HG03442 (cell line): ENCODE measurements at regions not wholly inside any gene's neighbourhood (a gene's known extent, or its start where the extent isn't known, plus 50 kb on each side); places are given as distances from the start of the nearest gene placed in this dataset.
"Not testable (repeated sequence)": the region's sequence is repeated elsewhere in the genome, so short reads cannot be mapped to it uniquely, and the experiment has no call there.

Experiments
- ATAC-seq: cut with Tn5 transposase; IDR thresholded peaks from one replicate; pipeline ENCODE4 v1.9.1; 2021; ENCODE audit warnings: mild to moderate bottlenecking, moderate library complexity; ENCODE audit not compliant: unreplicated experiment

DNA sequence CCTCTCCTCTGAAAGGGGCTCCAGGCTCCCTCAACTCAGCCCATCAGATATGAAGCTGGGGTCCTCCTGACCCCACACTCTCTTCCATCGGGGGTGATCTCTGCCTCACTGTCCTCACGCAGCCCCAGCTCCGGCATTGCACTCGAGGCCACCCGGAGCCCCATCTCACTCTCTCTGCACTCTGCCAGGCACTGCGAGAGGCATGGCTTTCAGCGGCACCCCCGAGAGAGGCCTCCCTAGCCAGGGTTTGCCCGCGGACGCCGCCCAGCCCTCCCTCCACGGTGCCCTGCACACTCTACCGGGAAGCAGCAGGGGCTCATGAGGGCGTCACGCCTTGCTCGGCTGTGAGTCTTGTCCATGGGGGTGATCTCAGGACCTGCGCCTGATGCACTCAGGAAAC is 436.2 kb downstream of the BRD1 start:
- no peak for ATAC-seq

- ATAC-seq, result no peak
These were observed 436.7 kb downstream of the BRD1 start for GRCh38 chr22:49390954-49391353.

DNA sequence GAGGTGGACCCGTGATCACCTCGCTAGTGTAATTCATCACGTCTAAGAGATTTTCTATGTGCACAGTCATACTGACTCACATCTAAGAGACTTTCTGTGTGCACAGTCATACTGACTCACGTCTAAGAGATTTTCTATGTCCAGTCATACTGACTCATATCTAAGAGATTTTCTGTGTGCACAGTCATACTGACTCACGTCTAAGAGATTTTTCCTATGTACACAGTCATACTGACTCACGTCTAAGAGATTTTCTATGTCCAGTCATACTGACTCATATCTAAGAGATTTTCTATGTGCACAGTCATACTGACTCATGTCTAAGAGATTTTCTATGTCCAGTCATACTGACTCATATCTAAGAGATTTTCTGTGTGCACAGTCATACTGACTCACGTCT is 443.8 kb downstream of the BRD1 start:
- ATAC-seq, result not testable (repeated sequence)

GRCh38 chr22:49382451-49382735 is 445.3 kb downstream of the BRD1 start:
- no peak for ATAC-seq

- no peak for ATAC-seq
These were observed 445.9 kb downstream of the BRD1 start for GRCh38 chr22:49381595-49382450.

DNA sequence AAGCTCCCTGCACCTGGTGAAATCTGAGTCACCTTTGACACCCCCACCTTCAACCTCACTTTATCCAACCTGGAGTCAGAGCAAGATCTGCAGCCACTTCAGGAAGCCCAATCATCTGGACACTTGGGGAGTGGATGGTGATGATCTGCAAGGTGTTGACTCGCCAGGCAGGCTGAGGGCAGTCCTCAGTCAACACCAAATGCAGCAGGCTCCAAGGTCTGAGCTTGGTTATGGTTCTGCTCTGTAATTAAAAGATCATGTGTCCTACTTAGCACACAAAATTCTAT is 446.9 kb downstream of the BRD1 start:
- ATAC-seq, result no peak

- ATAC-seq, result no peak
These were observed 447.4 kb downstream of the BRD1 start for GRCh38 chr22:49380095-49380827.

DNA sequence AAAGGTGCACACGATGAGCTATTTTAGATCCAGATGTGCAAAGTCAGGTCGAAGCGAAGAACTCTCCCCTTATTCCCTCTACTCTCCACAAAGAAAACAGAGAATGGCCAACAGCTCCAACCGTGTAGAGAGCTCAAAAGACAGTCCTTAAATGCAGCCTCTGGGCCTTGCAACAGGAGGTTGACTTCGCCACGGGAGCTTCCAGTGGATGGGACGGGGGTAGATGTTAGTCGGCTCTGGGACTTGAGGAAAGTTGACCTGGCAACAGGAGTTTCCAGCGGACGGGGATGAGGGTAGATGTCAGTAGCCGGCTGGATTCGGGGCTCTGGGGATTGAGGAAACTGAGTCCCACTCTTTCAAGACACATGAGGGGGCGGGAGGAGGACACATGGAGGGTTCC is 450.4 kb downstream of the BRD1 start:
- no peak for ATAC-seq

GRCh38 chr22:49373801-49374226 is 453.9 kb downstream of the BRD1 start:
- ATAC-seq, result no peak

DNA sequence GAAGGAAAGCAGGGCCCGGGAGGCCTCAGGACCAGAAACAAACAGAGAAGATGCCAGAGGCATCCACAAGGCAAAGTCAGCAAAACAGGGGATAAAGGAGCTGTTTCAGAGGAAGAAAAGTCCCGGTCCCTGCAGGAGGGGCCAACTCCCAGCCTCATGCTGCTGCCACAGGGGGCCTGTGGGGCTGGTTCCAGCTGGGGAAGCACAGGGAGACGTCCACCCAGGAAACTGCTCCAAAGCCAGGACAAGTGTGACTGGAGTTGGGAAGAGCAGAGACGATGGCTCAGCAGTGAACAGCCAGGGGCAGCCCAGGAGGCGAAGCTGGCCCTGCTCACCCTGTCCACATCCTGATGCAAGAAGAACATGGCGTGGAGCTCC is 454.4 kb downstream of the BRD1 start:
- no peak for ATAC-seq

- ATAC-seq, result no peak
These were observed 455.0 kb downstream of the BRD1 start for GRCh38 chr22:49372530-49373288.

DNA sequence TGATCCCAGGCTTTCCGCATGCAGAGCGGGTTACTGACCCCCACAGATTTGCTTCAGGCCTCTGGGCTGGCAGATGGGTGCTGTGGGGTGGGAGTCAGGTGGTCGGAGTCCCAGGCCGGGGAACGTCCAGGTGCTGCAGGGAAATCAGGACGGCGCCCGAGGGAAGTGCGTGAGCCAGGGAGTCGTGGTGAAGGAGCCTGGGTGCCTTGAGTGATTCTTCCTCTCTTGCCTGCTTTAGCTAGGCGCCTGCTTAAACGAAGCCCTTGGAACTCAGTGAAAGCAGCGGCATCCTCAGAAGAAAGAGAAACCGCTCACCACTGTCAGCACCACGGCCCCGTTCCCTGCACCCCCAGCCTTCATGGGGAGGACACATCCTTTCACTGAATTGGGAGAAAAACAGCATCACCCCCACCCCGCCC is 455.6 kb downstream of the BRD1 start:
- ATAC-seq, result no peak

DNA sequence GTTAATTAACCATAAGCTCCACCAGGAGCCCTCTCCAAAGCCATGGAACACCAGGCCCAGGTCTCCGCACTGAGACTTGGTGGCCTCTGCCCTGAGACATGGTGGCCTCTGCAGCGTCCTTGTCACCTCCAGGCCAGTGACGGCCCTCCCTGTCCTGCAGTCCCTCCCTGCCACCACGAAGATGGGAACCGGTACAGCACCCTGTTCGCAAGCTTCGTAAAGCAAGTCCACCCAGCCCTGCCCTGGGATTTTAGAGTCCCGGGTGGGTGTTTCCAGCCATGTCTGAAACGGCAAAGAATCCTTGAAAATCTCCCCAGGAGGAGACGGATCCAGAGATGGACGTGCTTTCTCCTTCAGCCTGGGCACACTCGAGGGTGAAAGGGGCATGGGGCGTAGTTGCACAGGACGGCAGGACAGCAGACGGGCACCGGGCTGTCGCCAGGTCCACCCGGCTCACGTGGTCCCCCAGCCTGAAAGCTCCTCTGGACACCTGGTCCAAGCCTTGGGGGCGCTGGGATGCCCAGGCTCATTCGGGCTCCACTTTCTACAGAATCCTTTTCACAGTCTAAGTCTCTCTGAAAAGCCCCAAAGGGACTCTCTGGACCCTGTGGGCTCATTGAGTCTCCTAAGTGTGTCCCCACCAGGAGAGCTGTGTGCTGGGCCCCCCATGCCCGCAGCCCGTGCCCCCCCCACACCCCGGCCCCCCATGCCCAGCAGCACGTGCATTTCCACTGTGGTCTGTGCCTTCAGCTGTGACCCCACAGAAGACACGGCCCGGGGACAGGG is 456.2 kb downstream of the BRD1 start:
- no peak for ATAC-seq

- no peak for ATAC-seq
These were observed 456.9 kb downstream of the BRD1 start for GRCh38 chr22:49370627-49371301.

DNA sequence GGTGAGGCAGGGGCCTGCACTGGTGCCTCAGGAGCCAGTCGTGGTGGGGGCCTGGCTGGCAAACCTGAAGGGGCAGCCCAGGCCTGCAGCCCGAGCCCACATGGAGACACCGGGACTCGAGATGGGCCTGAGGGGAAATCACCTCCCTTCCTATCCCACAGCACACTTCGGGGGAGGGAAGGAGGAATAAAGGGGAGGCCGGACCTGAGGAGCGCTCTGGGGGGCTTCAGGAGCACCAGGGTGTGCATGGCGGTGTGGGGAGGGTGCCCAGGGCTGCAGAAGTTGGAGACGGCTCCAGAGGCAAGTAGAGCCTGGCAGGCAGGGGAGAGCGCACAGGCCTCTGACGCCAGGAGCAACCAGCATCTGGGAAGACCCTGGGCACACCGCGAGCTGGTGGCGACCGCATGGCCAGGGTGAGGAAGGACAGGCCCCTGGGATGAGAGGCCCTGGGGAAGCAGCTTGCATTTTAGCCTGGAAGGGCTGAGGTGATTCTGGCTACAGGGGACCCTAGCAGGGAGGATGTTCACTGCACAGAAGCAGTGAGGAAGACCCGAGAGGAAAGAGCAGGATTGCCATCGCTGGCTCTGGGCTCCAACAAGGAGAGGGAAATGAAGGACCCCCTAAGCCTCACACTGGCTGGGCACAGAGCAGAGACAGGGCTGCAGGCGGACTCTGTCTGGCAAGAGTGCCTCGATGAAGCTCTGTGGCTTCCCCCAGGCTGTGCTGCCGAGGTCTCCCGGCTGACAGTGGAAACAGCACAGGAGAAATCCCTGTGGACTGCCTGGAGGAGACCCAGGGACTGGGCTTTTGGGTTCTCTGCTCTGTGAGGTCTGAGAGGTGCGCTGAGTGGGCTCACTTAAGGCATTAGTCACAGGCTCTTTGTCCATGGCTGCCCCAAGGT is 457.7 kb downstream of the BRD1 start:
- no peak for ATAC-seq

- no peak for ATAC-seq
These were observed 458.5 kb downstream of the BRD1 start for GRCh38 chr22:49368976-49369725.

- ATAC-seq, result no peak
These were observed 459.3 kb downstream of the BRD1 start for GRCh38 chr22:49368221-49368975.

DNA sequence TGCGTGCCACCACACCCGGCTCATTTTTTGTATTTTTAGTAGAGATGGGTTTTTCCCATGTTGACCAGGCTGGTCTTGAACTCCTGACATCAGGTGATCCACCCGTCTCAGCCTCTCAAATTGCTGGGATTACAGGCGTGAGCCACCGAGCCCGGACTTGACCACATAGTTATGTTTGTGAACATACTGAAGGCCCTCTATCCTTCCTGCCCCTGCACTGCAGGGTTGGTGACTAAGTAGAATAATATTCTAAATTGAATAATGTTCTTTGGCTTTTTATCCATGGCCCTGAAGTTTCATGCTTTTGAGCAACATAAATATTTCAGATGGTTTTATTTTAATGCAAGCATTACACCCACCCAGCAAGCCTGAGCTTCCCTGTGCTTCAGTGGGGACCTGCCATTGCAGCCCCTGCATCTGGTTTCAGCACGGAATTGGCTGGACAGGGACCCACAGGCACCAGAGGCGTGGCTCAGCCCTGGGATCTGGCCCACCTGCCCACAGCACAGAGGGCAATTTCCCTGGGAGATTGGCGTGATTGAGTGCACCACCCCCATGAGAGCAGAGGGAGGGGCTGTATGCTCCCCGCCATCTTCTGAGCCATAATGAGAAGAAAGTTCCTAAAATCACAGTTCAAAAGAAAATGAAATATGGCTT is 460.5 kb downstream of the BRD1 start:
- no peak for ATAC-seq
